ENCODE measurements at regions not wholly inside any gene's neighbourhood (a gene's known extent, or its start where the extent isn't known, plus 50 kb on each side); places are given as distances from the start of the nearest gene placed in this dataset.

GRCh38 chrX:74218895-74219294, 85.1 kb upstream of the ZCCHC13 start:
- no peak for TF ChIP-seq CTCF (IDR thresholded peaks at IDR 0.05)
- TF ChIP-seq POLR2A (IDR thresholded peaks at IDR 0.05) = no peak
